Left forelimb (tissue), 1 donor: ENCODE measurements at regions not wholly inside any gene's neighbourhood (a gene's known extent, or its start where the extent isn't known, plus 50 kb on each side); places are given as distances from the start of the nearest gene placed in this dataset.
"Not testable (repeated sequence)": the region's sequence is repeated elsewhere in the genome, so short reads cannot be mapped to it uniquely, and the experiment has no call there.

Experiments
- DNase-seq: peaks from one replicate; pipeline ENCODE4 v3.0.0-alpha.2; 2018; ENCODE audit warnings: low spot score

DNA sequence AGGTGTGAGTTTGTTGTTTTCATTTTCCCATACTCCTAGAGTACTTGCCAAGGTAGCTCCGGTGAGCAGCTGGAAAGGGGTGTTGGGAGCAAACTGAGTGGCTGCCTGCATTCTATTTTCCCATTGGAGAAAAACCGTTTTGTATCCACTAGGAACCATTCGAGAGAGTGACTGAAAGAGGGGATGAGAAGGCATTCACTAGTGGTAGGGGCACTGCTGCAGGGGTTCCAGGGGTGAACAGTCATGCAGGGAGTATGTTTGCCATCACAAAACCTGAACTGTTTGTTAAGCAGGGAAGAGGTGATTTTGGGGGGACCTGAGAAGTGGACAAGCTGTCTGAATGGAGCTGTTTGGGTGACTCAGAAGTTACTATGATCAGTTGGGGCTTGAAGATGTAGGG is 367.5 kb upstream of the SFSWAP start:
- DNase-seq = not testable (repeated sequence)

DNA sequence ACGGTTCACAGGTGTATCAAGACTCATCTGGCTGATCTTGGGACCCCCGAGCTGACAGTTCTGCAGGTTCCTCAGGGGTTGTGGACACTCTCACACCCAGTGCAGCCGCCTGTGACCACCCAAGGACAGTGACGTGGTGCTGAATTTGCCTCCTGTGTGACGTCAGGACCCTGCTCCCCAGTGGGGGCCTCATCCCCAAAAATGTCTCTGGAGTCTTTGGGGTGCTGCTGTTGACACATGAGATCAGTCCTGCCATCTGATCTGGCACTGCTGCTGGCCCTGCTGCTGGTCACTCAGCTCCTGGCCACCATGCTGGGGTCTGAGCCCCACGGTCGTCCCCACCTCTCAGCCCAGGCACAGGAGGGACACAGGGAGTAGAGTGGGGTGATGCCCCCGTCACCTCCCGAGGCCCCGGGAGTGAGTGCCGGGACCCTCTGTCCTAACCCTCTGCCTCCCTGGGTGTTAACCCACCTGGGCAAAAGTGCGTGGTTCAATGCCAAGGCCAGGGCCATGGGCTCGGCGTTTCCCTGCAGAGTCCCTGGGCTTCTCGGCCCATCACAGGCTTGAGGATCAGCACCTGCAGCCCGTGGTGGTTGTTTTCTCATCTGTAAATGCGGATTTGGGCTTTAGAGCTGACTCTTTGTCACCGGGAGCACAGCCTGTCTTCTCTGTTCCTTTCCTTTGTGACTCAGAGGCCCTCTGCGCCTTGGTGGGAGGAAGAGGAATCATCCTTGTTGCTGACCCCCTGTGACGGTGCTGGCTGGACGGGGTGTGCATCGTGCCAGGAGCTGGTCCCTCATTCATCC is 366.0 kb upstream of the SFSWAP start:
- DNase-seq = not testable (repeated sequence)

DNA sequence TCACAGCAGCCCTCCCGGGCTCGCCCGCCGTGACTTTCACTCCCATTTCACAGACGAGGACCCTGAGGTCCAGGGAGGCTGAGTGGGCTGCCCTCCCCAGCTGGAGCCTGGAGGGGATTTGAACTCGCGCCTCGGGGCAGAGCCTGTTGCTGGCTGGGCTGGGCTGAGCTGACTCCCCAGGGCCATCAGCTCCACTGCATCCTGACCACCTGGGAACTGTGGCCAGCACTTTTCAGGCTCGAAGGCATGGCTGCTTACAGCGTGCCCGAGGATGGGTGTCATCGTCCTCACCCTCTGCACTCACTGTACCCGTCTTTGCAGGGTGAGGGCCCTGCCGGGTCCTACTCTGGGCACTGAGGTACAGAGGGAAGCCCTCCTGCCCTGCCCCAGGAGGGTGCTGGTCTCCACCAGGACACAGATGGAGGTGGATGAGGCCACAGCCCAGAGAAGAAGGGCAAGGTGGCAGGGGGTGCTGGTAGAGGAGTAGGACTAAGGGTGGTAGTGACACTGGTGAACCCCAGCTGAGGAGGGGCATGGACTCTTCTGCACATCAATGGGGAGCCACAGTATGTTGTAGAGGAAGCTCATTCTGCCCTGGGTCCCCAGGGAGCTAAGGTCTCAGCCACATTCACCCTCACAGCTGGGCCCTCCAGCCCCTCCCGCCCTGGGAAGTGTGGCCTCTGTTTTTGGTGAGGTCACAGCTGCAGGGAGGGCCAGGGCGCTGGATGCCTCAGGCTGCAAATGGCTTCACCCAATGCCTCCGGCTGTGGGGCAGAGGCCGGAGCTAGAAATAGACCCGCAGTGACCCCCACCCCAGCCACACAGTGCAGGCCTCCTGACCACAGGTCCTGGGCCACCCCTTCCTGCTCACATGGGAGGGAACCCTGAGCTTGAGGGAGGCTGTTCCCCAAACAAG is 365.1 kb upstream of the SFSWAP start:
- no peak for DNase-seq

DNA sequence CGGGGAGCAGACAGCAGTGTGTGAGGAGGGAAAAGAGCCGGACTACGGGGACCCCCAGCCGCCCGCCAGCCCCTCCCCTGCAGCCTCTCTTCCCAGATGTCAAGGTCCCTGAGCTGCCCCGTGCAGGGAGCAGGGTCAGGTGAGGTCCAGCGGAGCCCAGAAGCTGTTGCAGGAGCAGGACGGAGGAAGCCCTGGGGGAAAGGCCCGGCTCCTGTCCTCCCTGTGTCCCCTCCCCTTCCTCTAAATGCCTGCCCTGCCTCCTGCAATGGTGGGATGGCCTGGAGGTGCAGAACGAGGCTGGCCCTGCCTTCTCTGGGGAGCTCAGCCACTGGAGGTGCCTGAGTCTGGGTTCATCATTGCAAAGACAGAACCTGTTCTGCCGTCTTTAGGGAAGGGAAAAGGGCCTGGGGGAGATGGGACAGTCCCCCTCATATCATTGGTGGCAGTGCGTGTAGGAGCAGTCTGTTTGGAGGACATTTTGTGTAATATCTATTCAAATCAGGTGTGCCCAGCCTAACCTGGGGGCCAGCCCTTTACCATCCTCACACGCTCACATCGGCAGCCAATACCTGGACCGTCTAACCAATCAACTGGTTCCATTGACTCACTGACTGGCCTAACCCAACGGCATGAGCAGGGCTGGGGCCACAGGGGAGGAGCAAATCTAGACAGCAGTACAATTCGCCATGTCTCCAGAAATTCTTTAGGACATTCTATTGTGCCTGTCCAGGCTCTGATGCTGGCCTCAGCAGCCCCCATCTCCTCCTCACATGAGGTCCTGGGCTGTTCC is 364.1 kb upstream of the SFSWAP start:
- no peak for DNase-seq

DNA sequence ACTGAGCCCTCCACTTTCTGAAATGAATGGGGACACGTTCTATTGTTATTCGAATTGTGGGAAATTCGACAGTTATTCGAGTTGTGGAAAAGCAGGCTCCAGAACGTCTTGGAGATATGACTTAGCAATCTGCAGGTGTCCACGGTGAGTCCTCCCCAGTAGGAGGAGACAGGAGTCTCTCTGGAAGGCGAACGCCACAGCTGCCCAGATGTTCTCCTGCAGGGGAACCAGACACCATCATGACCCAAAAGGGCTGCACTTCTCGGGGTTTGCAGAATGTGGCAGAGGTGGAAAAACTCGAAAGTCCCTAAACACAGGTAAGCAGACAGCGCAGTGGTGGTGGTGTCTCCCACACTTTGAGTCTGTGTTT is 363.6 kb upstream of the SFSWAP start:
- DNase-seq = no peak

DNA sequence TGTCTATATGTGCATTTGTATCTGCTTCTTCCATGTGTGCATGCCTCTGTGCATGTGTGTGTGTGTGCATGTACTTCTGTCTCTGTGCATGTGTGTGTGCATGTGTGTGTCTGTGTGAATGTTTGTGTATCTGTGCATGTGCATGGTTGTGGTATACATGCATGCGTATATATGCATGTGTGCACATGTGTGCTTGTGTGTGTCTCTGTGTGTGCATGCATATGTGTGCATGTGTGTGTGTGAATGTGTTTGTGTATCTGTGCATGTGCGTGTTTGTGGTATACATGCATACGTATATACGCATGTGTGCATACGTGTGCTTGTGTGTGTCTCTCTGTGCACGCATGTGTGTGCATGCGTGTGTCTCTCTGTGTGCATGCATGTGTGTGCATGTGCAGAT is 363.2 kb upstream of the SFSWAP start:
- no peak for DNase-seq

DNA sequence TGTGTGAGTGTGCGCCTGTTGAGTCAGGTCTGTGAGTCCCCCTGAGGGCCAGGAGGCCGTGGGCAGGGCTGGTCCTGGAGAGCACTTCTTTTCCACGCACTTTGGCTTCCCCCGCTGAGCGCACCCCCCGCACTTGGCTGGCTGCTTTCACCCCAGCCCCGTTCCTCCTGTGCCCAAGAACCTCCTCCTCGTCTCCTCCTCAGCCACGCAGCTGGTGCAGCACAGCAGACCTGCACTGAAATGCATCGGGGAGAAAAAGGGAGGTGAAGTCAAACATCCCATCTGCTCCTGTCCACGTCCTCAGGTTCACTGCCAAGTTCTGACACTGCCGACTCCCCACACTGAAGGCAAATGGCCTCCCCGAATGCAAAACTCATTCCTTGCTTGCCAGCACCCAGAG is 362.7 kb upstream of the SFSWAP start:
- DNase-seq = no peak

DNA sequence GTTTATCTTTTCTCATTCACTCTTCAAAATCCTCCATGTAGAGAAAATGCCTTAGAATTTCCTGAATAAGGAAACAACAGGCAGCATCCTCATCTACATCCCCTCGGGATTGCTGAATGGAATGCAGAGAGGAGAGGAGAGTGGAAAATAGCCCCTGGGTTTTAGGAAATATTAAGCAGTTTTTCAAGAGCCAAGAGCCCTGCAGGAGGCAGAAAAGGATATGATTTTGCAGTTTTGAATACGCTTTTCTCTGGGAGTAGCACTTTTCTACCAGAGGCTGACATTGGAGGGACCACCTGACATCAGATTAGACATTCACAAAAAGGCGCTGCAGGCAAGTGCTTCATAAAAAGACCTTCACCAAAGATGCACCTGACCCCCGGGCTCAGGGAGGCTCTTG is 362.2 kb upstream of the SFSWAP start:
- DNase-seq = no peak

DNA sequence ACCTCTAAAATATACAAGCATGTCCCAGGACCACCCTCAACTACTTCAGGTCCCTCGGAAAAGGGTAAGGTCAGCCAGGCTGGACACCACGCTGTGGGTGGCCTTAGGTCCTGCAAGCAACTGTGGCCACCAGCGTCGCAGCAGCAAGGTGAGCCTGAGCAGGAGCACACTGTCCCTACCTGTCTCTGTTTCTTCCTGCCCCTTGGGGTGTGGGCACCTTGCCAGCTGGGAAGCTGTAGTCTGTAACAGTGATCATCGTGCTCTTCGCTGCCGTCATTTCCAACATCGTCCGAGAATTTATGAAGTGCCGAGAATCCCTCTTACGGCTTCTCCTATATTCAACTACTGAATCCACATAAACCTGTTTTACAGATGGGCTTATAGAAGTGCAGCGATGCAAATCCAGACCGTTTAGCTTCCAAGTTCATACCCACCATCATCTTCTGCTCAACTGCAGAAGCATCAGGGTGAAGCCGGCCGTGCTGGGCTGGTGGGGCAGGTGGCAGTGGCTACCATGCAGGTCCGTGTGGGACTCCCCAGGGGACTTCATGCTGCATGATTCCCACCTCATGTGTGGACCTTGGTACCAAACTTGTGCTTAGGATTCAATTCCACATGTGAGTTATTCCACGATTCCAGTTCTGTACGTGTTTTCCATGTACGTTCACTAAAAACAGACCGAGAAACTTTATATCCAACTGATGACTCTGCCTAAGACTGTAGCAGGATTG is 361.3 kb upstream of the SFSWAP start:
- DNase-seq = no peak

DNA sequence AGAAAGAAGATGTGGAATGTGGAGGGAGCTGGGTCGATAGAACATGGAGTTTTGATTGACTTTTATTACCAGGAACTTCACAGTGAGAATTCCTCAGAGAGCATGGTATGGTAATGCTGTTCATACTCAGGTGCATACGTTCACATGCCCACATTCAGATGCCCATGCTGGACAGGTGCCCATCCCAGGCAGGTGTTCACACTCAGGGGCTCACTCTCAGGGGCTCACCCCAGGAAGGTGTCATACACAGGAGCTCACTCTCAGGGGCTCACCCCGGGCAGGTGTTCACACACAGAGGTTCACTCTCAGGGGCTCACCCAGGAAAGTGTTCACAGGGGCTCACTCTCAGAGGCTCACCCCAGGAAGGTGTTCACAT is 360.0 kb upstream of the SFSWAP start:
- no peak for DNase-seq

DNA sequence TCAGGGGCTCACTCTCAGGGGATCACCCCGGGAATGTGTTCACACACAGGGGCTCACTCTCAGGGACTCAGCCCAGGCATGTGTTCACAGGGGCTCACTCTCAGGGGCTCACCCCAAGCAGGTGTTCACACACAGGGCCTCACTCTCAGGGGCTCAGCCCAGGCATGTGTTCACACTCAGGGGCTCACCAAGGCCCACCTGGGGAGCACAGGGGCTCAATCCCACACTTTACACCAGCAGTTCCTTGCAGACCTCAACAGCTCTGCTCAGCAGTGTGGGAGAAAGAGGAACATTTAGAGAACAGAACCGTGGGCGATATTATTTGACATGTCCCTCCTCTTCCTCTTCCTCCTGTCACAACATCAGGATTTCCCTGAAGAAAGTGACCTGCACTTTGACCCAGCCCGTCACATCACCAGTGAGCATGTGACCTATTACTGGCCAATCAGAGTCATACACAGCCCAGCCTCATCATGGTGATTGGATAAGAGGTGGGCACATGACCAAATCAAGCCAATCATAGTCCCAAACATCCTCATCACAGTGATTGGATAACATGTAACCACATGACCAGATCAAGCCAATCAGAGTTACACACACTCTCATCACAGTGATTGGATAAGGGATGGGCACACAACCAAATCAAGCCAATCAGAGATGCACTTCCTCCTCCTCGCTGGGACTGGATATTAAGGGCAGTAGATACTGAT is 359.4 kb upstream of the SFSWAP start:
- no peak for DNase-seq

DNA sequence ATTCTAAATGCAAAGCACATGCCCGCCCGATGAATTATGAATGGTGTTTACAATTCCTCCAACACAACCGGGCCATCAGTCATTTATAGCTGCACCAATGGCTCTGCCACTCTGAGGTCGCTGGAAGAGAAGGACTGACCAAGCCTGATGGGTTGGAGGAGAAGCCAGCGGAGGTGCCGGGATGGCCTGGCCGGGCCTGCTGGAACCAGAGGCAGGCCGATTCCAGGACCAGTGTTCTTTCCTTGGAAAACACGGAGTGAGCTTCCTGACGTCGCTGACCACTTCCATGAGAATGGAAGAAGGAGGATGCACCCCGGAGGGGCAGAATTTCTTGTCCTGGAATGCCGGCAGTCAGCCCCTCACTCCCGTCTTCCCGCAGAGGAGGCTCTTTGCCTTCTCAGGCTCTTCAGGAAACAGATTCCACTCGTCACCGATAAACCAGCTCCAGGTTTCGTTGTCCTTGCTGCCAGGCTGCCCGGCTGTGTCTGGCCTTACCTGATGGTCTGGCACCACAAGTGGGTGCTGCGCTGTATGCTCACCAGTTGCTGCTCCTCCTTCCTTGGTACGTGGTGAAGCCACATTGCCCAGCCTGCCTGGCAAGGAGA is 358.5 kb upstream of the SFSWAP start:
- DNase-seq = peak; percentile 17

DNA sequence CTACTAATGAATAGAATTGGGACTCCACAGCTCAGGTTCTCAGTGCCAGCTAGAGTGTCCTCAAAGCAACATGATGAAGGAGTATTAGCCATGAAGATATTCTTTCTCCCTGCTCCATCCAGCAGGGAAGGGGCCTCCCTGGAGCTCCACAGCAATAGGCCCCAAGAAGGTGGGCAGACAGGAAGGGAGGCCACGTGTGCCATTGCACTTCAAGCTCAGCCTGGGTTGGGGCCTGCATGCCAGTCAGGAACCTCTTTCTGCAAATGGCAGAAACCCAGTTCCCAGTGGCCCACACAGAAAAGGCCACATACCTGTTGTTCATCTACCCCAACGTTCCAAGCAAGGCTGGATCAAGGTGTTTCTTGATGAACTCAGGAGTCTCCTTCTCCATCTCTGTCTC is 357.5 kb upstream of the SFSWAP start:
- no peak for DNase-seq

DNA sequence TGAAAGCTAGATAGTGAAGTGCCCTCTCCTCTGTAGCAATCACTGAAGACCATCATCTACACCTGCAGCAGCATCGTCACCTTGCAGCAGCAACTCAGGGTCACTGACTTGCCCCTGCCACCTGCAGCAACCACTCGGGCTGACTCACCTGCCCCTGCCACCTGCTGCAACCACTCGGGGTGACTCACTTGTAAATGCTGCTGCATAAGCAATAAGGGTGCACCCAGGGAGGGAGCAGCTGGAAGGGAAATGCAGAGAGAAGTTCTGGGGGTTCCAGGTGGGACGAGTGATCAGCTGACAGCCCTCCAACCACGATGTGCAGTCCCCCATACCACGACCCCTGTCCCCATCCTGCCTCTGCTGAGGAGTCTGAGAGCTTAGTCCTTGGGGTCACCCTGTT is 357.1 kb upstream of the SFSWAP start:
- peak; percentile 38 for DNase-seq

DNA sequence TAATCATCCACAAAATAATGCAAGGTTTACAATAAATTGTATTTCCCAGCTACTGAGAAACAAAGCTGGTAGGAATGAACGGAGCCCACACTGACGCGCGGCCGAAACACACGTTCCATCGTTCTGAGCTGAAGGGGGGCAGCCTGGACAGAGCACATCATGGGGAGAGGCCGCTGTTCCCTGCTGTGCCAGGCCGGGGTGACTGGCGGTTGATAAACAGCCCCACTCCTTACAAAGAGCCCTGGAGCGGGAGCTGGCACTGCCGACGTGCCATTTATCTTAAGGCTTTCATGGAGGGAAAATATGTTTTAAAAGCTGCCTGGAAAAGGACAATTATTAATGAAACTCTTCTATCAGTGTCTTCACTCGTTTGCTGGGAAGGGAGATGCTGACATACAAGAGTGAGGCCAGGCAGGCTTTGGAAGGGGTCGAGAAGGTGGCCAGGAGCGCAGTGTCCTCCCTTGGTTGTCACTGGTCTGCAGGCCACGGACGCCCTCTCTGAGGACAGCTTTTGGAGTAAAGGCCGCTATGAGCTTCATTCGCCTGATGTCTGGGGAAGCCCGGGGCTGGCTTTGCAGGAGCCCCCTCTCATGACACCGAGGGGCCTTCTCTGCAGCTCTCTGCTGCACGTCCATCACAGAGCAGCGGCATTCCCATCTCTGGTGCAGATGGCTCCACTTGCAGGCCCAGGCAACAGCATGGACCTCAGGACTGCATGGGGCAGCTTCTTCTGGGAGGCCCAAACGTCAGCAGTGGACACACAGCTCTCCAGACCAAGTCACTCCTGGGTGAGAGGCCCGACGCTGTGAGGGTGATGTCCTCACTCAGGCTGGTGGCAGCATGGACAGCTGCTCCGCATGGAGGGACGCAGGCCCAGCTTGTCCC is 355.3 kb upstream of the SFSWAP start:
- DNase-seq = peak; percentile 26

DNA sequence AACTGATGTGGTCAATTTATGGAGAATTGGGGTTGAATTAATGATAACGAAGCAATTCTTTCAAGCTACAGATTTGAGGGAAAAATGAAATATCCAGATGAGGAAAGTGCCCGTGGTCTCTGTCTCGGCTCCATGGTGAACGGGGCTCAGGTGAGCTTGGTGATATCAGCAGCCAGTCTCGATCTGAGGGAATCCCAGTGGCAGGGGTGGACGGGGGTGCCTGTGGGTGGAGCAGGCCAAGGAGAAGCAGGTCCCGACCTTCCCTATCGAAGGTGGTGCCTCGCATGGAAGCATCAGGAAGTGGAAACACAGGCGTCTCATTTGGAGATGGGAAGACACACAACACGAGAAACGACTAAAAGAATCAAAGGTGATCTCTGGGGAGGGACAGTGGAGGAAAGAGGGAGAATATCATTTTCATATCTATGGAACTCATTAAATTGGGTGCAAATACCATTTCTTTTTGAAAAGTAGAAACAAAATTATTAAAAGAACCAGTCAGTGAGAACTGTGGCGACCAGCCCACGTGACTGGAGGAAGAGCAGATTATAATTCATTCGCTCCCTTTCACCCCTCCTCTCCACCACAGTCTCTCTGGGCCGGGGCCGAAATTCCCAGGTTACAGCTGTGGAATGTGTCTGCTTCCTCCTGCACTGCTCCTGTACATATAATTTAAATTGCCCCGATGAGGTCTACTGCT is 354.3 kb upstream of the SFSWAP start:
- peak; percentile 40 for DNase-seq

DNA sequence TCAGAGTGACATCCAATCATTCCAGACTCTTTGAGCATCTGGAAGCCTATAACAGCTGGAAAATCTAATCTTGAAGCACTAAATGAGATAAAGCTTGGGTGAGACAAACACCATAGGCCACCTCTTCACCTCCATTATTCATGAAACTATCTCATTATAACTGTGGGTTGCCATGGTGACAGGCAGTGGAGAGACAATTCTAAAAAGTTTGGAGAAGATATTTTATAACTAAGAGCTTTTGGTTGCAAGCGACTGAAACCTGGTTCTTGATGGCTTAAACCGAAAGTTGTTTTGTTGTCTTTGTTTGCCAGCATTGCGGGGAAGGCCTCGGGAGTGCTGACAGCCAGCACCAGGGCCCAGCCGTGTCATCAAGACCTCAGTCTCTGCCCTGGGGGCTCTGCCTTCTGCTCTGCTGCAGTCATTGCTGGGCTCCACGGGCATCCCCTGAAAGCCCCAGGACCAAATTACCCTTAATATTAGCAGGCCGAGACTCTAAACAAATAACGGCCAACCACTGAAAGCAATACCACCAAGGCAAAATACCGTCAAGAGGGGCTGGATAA is 353.6 kb upstream of the SFSWAP start:
- DNase-seq = peak; percentile 15

DNA sequence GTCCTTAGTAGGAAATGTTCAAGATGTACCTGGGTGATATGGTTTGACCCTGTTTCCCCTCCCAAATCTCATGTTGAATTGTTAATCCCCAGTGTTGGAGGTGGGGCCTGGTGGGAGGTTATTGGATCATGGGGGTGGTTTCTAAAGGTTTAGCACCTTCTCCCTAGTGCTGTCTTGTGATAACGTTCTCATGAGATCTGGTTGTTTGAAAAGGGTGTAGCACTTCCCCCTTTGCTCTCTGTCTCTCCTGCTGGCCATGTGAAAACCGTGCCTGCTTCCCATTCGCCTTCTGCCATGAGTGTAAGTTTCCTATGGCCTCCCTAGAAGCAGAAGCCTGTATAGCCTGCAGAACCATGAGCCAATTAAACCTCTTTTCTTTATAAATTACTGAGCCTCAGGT is 353.0 kb upstream of the SFSWAP start:
- DNase-seq = no peak
